Bronchial epithelial cell (primary cell): ENCODE measurements at regions not wholly inside any gene's neighbourhood (a gene's known extent, or its start where the extent isn't known, plus 50 kb on each side); places are given as distances from the start of the nearest gene placed in this dataset.
A peak's percentile ranks its signal among the peaks of the same experiment; 100 is the strongest.

Experiments
- DNase-seq: peaks from one replicate; pipeline ENCODE4 v3.0.0-alpha.2; 2010; ENCODE audit warnings: low read depth
- FAIRE-seq: peaks from 2 replicates; lab custom pipeline; 2011; peaks lifted over from hg19 to GRCh38; lab: Jason Lieb, UNC
- H3K27me3 ChIP-seq: 2 replicates; pipeline ENCODE4 v1.5.1; 2011; ENCODE audit warnings: low read length; ENCODE audit not compliant: control insufficient read depth, insufficient read depth
- H3K36me3 ChIP-seq: 2 replicates; pipeline ENCODE4 v1.5.1; 2011; ENCODE audit warnings: low read length; ENCODE audit not compliant: control insufficient read depth, insufficient read depth
- H3K4me3 ChIP-seq: 2 replicates; pipeline ENCODE4 v1.5.1; 2011; ENCODE audit warnings: mild to moderate bottlenecking, low read depth, low read length, control low read depth
- TF ChIP-seq, protein P1 (sequence below): IDR thresholded peaks from 2 replicates; pipeline ENCODE4 v1.5.1; 2011; ENCODE audit warnings: mild to moderate bottlenecking, moderate library complexity, low read length, control low read depth, inconsistent platforms; ENCODE audit not compliant: insufficient read depth, severe bottlenecking

DNA sequence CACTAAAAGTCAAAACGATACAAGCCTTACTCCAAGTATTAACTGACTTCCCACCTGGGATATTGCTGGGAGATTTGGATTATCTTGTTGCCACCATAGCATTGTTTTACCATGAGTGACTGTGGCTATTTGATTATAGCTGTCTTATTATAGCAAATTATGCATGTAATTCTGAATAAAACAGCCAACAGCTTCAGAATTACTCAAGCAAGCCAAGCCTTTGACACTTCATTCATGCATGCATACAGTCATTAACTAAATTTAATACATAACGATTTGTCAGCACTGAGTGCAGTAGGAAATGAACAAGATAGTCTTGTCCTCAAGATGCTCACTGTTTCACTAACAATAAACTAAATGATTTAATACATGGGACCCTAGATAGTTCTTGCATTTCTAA is 133.0 kb upstream of the FRMD6 start:
- FAIRE-seq, result no peak
- TF ChIP-seq, protein P1, sequence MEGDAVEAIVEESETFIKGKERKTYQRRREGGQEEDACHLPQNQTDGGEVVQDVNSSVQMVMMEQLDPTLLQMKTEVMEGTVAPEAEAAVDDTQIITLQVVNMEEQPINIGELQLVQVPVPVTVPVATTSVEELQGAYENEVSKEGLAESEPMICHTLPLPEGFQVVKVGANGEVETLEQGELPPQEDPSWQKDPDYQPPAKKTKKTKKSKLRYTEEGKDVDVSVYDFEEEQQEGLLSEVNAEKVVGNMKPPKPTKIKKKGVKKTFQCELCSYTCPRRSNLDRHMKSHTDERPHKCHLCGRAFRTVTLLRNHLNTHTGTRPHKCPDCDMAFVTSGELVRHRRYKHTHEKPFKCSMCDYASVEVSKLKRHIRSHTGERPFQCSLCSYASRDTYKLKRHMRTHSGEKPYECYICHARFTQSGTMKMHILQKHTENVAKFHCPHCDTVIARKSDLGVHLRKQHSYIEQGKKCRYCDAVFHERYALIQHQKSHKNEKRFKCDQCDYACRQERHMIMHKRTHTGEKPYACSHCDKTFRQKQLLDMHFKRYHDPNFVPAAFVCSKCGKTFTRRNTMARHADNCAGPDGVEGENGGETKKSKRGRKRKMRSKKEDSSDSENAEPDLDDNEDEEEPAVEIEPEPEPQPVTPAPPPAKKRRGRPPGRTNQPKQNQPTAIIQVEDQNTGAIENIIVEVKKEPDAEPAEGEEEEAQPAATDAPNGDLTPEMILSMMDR, result no peak
- Histone ChIP-seq H3K4me3 (no peak overlapping the region), H3K27me3 (no peaks in the 10 kb centered on the region), H3K36me3 (peaks cover 6% of the 10 kb centered on the region)
- no peak for DNase-seq

DNA sequence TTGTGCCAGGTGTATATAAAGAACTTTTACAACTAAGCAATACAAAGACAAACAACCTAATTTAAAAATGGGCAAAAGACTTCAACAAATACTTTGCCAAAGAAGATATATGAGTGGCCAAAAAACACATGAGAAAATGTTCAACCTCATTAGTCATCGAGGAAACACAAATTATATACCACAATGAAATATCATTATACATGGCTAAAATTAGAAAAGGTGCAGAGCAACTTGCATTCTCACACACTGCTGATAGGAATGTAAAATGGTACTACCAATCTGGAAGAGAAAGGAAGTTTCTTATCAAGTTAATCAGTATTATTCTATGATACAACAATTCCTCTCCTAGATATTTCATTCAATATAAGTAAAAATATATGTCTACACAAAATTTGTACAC is 131.6 kb upstream of the FRMD6 start:
- TF ChIP-seq, protein P1, result no peak
- DNase-seq, result peak; percentile 54
- H3K36me3 ChIP-seq, result peaks cover 5% of the 10 kb centered on the region

DNA sequence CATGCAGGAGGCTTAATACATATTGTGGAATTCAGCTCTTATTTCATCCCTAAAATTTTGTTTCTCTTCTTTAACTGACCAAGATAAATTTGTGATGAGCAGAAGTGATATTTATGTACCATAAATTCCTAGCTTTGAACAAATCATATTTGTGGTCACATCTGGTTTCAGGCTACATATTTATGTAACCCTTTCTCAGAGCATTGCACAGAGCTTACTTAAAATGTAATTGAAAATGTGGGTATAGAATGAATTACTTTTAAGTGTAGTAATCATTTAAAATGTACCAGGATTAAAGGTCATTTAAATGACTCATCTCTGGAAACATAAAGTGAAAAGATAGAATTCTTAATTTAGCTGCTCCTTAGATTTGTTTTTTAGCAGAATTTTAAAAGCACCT is 129.9 kb upstream of the FRMD6 start:
- H3K27me3 ChIP-seq, result no peaks in the 10 kb centered on the region
- H3K36me3 ChIP-seq, result peaks cover 5% of the 10 kb centered on the region
- DNase-seq, result no peak
- no peak for FAIRE-seq
- TF ChIP-seq, protein P1, result no peak
- H3K4me3 ChIP-seq, result no peak overlapping the region

More for the DNA sequence above, 131.6 kb upstream of the FRMD6 start:
- H3K4me3 ChIP-seq, result no peak overlapping the region
- no peaks in the 10 kb centered on the region for H3K27me3 ChIP-seq
- no peak for FAIRE-seq

DNA sequence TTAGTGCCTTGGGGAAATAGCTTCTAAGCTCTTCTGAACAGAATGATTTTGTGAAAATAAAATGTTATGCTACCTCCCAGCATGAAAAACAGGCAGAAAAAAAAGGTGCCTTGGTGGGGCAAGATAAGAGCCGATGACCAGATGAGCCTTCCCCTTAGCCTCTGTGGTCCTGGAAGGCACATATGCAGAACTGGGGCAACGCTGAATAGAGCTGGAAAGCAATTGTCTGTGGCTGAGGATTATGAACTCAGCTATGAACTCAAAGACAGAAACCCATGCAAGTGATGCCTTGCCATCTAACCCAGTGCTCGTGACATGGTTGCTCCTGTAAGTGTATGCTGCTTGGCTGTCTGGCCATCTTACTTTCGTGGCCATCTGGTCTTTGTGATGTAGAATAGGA is 128.5 kb upstream of the FRMD6 start:
- DNase-seq (no peak), FAIRE-seq (peak; percentile 43)
- no peaks in the 10 kb centered on the region for H3K27me3 ChIP-seq
- TF ChIP-seq, protein P1, result no peak
- peaks cover 8% of the 10 kb centered on the region for H3K36me3 ChIP-seq
- H3K4me3 ChIP-seq, result no peak overlapping the region

DNA sequence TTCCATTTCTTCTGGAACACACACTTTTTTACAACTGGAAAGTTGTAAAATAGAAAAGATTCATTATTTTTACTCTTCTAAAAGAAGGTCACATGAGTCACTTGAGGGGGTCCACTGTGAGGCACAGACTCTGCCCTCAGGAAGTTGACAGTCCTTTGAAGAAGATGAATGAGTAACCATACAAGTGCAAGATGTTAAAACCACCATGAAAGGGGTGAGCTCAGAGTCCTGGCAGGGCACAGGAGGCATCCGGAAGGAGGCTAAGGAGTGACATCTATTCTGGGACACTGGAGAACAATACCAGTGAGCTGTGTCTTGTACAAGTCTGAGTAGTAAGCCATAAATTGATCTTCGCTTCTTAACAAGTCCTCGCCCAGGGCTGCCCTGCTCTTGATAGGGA is 126.0 kb upstream of the FRMD6 start:
- Histone ChIP-seq H3K4me3 (no peak overlapping the region), H3K36me3 (peaks cover 17% of the 10 kb centered on the region), H3K27me3 (no peaks in the 10 kb centered on the region)
- DNase-seq, result no peak
- no peak for FAIRE-seq
- TF ChIP-seq, protein P1, result no peak

DNA sequence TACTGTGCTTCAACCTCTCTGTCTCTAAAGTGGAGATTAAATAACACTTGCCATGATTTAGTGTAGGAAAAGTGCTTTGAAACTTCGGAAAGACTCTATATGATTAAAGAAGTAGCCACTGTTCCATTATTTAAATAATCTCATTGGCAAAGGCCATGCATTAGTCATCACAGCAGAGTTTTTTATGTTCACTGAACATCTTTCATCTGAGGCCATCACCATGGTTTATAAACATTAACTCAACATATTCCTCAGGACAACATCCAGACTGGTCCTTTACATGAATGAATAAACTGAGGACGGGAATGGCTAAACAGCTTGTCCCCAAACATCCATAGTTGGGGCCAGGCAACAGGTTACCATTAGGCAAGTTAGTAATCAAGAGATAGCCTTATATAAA is 124.6 kb upstream of the FRMD6 start:
- Histone ChIP-seq H3K4me3 (no peak overlapping the region), H3K36me3 (peaks cover 18% of the 10 kb centered on the region), H3K27me3 (no peaks in the 10 kb centered on the region)
- FAIRE-seq (no peak), DNase-seq (peak; percentile 39)
- TF ChIP-seq, protein P1, result no peak
